ENCODE measurements at regions not wholly inside any gene's neighbourhood (a gene's known extent, or its start where the extent isn't known, plus 50 kb on each side); places are given as distances from the start of the nearest gene placed in this dataset.

DNA sequence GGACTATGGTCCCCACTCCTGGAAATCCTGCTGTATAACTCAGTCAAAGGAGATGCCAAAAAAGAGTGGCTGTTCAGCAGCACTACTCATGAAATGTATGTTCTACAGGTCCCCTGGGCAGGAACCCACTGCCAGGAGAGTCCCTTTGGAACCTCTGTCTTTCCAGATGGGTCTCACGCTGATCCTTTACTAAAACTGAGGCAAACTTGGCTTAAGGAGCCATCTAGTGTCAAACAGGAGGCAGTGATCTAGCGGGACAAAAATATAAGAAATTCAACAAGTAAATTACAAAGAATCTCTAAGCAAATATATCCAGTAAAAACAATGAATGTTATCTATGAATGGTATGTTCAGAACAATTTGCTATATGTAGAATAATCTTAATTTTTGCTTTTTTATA is 80.5 kb upstream of the PRMT6 start:
- no peak overlapping the region for H3K4me3 ChIP-seq (ENCODE audit: low read depth in 2 of 2, low read length in 2 of 2)
- POLR2A ChIA-PET: no interaction called here
- no TSS peak for BruUV-seq (replicated peaks)
- no peaks in the 10 kb centered on the region for H3K27me3 ChIP-seq (ENCODE audit: control insufficient read depth, insufficient read depth, low read length)
- DNase-seq (ENCODE audit: low read depth, low spot score) (no peak), ATAC-seq (no peak)
- no peaks in the 10 kb centered on the region for H3K9me3 ChIP-seq (ENCODE audit: control insufficient read depth, insufficient read depth, low read depth, low read length)
- no peak overlapping the region for H3K27ac ChIP-seq (ENCODE audit: low read length)
- intact Hi-C loops (cut with micrococcal nuclease; ENCODE audit: unreplicated experiment): no loop called here
- CTCF ChIA-PET: no interaction called here
- H3K4me1 ChIP-seq (ENCODE audit: control insufficient read depth, insufficient read depth, low read length): no peaks in the 10 kb centered on the region
- in situ Hi-C loops (cut with HindIII; ENCODE audit: low pct_unique_long_range_greater_than_20kb, low sequenced_read_pairs): no loop called here
- TF ChIP-seq CTCF (IDR thresholded peaks at IDR 0.05) (peak; percentile 15; the same call in 1 of the 2 replicates), SIN3A (IDR thresholded peaks at IDR 0.05; ENCODE audit: borderline replicate concordance, insufficient read depth, low read depth, low read length) (no peak), TCF7L2 (IDR thresholded peaks at IDR 0.05; ENCODE audit: low read depth, low read length) (no peak), POLR2AphosphoS5 (IDR thresholded peaks at IDR 0.05; ENCODE audit: low read depth, low read length) (no peak), REST (IDR thresholded peaks at IDR 0.05; ENCODE audit: insufficient read depth in 1 of 2, low read depth in 2 of 2, low read length in 1 of 2) (no peak)
- H3K36me3 ChIP-seq (ENCODE audit: control insufficient read depth, insufficient read depth, low read length): no peaks in the 10 kb centered on the region

GRCh38 chr1:106978477-106979322 is 77.8 kb upstream of the PRMT6 start:
- CTCF ChIA-PET: no interaction called here
- H3K27me3 ChIP-seq (ENCODE audit: control insufficient read depth, insufficient read depth, low read length): no peaks in the 10 kb centered on the region
- in situ Hi-C loops (cut with HindIII; ENCODE audit: low pct_unique_long_range_greater_than_20kb, low sequenced_read_pairs): no loop called here
- H3K9me3 ChIP-seq (ENCODE audit: control insufficient read depth, insufficient read depth, low read depth, low read length): no peaks in the 10 kb centered on the region
- no peaks in the 10 kb centered on the region for H3K4me1 ChIP-seq (ENCODE audit: control insufficient read depth, insufficient read depth, low read length)
- H3K27ac ChIP-seq (ENCODE audit: low read length): no peak overlapping the region
- no peak for TF ChIP-seq TCF7L2 (IDR thresholded peaks at IDR 0.05; ENCODE audit: low read depth, low read length)
- no peak for TF ChIP-seq CTCF (IDR thresholded peaks at IDR 0.05)
- no peak for TF ChIP-seq REST (IDR thresholded peaks at IDR 0.05; ENCODE audit: insufficient read depth in 1 of 2, low read depth in 2 of 2, low read length in 1 of 2)
- TF ChIP-seq POLR2AphosphoS5 (IDR thresholded peaks at IDR 0.05; ENCODE audit: low read depth, low read length): no peak
- no peak for TF ChIP-seq SIN3A (IDR thresholded peaks at IDR 0.05; ENCODE audit: borderline replicate concordance, insufficient read depth, low read depth, low read length)
- POLR2A ChIA-PET: no interaction called here
- no peaks in the 10 kb centered on the region for H3K36me3 ChIP-seq (ENCODE audit: control insufficient read depth, insufficient read depth, low read length)
- BruUV-seq (replicated peaks): no TSS peak
- ATAC-seq (no peak), DNase-seq (ENCODE audit: low read depth, low spot score) (no peak)
- intact Hi-C loops (cut with micrococcal nuclease; ENCODE audit: unreplicated experiment): no loop called here
- H3K4me3 ChIP-seq (ENCODE audit: low read depth in 2 of 2, low read length in 2 of 2): no peak overlapping the region

Measured in Panc1 (cell line).